NCI-H524 treated with DMSO at 0.1 percent for 48 hours (cell line): ENCODE measurements at regions not wholly inside any gene's neighbourhood (a gene's known extent, or its start where the extent isn't known, plus 50 kb on each side); places are given as distances from the start of the nearest gene placed in this dataset.

Source experiments
- DNase-seq: peaks from one replicate; lab custom pipeline; 2025; lab: John Stamatoyannopoulos, UW

- DNase-seq = no peak
Observed at GRCh38 chr5:143586781-143587362, 183.4 kb upstream of the NR3C1 start.

DNA sequence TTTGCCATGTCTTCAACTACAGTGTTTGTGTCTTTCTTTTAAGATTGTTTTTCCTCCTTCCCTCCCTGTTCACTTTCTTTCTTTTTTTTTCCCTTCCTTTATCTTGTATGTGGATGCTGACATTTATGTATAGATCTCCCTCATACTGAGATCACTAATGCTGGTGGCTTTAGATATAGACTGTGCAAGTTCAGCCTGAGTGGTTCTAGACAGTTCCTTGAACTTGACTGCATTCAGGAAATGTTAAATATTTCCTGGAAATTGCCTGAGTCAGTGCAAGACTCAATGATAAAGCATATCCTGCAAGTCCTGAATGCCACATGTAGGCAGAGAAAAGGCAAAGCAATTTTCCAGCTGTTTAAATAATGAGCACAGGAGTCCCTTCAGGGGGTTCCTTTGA is 182.5 kb upstream of the NR3C1 start:
- DNase-seq = no peak

DNA sequence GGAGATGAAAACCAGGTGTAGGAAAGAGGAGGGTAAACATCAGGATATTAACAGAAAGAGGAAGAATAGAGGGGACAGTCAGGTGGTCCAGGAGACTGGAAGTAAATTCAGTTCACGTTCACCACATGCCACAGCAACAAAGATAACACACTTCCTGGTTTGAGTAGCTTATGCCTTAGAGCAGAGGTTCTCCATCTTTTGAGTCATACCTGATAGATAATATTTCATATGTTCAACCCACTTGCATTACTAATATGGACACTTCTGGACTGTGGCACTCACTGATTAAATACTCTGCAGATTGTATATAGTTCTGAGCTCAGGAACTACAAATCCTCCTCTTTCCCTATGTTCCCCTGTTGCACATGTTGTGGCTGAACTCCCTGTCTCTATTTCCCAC is 179.9 kb upstream of the NR3C1 start:
- no peak for DNase-seq

DNA sequence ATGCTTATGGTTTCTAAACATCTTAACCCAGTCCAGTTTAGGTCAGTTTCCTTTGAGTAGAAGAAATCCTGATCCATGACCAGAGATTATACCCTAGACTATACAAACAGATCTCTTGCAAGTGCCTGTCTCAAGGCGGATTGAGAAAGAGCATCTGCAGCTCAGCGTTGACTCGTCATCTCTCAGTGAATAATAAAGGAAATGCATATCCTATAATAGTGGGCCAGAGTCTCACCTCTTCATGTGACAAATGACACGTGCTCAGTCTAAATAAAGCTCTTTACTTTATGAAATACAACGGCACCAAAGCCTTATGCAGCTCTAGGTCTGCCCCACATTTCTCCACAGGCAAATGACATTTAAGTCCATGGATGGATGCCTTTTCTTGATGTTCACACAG is 179.4 kb upstream of the NR3C1 start:
- no peak for DNase-seq

- no peak for DNase-seq
Observed at GRCh38 chr5:143582176-143582575, 178.7 kb upstream of the NR3C1 start.

GRCh38 chr5:143581649-143582048 is 178.2 kb upstream of the NR3C1 start:
- no peak for DNase-seq

GRCh38 chr5:143581147-143581546 is 177.7 kb upstream of the NR3C1 start:
- DNase-seq = no peak

DNA sequence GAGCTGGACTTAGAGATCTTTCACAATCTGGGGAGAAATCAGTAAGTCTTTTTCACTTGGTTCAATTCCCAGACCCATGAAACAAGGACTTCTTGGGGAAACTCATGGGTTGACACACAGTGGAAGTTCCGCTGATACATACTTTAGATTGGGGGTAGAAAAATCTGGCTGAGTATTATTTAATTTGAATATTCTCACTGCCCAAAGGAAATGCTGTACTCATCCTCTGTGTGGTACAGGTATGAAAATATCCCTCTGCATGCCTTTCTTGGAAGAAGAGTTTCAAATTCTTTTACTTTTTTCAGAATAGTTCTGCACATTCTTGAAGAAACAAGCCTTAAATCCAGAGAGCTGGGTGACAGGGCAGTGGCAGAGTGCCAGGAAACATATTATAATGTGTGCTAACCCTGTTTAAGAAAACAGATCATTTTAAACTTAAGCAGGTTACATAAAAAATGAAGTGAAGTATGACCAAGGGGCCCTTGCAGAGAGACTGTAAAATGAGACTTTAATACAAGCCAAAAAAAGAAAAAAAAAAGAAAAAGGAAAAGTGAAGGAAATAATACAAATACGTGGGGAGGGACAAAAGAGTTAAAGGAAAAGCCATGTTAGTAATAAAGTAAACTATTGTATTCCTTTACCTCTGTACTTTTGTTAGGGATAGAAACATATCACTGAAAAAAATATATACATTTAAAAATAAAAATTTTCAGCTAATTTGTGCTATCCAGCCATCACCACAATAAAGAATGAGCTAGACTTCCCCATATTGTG is 173.4 kb upstream of the NR3C1 start:
- DNase-seq = no peak

GRCh38 chr5:143575286-143575685 is 171.8 kb upstream of the NR3C1 start:
- DNase-seq = no peak

DNA sequence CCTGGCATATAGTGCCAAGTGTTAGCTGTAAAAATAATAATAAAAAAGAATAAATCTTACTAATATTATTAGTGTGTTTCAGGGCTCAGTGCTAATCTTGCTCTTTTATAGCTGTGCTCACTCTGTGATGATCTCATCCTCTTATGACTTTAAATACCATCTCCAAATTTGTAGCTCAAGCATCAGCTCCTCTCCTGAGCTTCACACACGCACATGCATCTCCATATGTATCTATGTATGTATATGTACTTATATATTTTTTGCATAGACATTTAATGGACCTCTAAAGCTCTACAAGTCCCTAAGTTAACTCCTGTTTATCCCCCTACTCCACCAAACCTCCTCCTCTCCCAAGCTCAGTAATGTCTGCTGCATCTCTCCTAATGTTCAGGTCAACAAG is 170.8 kb upstream of the NR3C1 start:
- no peak for DNase-seq

DNA sequence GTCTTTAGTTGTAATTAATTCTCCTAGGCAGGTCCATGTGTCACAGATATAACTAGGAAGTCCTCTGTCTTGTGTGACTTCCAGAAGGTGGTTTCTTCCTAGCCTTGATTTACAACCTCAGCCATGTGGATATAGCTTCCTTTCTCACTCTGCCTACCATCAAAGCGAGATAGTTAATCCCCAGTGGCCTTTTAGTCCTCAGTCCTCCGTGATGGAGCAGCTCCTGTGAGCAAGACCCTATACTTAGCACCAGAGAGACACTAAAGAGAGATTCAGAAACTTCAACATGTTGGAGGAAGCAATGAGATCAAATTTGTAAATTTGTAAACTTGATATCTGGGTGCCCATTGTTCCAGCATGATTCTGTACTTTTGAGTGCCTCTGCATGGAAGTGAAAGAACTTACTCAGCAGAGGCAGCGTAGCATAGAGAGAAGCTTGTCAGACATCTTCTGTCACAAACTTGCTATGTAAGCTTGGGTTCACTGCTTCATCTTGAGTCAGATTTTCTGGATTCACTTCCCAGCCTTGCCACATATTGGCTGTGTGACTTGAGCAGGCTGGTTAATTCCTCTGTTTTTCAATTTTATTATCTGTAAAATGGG is 170.2 kb upstream of the NR3C1 start:
- DNase-seq = no peak

GRCh38 chr5:143572671-143573070 is 169.2 kb upstream of the NR3C1 start:
- DNase-seq = no peak

GRCh38 chr5:143571642-143572624 is 168.4 kb upstream of the NR3C1 start:
- DNase-seq = no peak

DNA sequence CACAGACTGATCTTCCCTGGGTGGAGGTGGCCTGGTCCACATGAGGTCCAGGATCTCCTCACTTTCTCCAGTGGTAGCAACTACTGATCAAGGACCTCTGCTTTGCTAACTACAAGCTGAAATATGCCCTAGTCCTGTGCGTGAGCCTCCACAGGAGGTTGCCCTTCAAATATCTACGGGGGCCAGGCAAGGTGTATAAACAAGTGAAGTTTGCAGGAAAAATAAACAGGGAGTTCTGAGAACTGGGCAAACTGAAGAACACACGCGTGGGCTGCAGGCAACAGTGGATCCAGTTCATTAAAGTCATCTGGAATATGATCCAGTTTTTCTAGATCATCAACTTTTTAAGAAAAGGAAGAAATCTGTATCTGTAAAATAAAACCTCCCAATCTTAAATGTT is 167.5 kb upstream of the NR3C1 start:
- DNase-seq = no peak

- no peak for DNase-seq
Observed at GRCh38 chr5:143569722-143570567, 166.5 kb upstream of the NR3C1 start.

DNA sequence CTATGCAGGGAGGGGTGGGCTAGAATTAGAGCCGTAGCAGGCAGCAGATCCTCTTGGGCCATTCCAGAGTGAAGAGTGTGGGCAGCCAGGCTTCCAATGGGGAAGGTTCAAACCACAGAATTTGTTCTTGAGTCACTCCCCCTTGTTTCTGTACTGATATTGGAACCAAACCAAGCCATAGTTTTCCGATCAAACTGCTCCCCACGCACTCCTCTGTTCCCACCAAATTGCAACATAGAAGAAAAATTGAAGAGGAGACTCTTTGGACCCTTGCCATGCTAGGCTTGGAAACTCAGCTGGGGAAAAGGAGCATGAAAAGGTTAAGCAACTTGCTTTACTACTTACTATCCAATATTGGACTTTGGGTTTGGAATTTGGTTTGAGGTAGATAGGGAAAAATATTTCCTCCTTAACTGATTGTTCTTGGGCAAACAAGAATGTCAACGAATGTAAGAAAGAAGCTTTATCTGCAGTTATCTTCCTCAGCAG is 165.8 kb upstream of the NR3C1 start:
- DNase-seq = no peak

DNA sequence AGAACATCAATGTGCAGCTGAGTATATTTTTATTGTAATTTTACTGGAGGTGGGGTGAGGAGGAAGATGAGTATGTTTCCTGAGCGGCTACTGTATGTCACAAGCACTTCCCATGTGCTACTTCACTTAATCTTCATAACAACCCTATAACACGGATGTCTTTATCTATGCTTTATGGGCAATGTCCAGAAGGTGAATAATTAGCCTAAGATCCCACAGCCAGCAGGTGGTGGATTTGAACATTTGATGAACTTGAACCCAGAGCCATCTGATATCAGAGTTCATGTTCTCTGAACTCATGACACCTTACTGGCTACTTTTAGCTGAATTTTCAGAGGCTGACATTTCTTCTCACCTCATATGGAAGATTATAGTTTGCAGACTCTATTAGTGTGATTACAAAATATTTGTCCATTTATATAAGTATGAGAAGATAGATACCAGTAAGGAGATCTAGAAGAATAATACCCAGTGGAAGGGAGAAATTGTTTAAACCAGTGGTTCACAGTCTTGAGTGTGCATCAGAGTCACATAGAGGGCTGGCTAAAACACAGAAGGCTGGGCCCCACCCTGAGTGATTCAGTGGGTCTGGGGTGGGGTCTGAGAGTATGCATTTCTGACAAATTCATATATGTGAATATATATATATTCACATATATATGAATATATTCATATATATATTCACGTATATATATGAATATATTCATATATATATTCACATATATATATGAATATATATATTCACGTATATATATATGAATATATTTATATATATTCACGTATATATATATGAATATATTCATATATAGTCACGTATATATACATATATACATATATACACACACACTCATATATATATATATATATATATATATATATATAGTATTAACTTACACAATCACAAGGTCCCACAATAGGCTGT is 164.4 kb upstream of the NR3C1 start:
- no peak for DNase-seq

- no peak for DNase-seq
Observed at GRCh38 chr5:143566139-143566538, 162.7 kb upstream of the NR3C1 start.

GRCh38 chr5:143564417-143564816 is 160.9 kb upstream of the NR3C1 start:
- no peak for DNase-seq

DNA sequence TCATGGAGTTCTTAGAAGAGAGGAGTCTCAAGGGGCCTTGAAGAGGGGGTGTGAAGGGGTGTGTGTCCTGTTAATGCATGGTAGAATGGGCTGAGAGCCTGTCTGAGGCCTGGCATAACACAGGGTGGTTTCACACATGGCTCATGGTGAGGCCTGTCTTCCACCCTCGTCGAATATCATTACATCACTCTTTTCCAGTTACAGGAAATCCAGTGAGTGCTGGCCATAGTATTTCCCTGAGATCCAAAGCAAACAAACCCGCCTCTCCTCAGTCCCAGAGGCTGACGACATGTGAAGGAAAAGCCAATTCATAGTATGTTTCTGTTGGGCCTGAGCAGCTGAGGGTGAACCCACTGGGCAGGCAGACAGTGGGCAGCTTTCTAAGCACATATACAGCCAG is 159.4 kb upstream of the NR3C1 start:
- no peak for DNase-seq
